ENCODE measurements at regions not wholly inside any gene's neighbourhood (a gene's known extent, or its start where the extent isn't known, plus 50 kb on each side); places are given as distances from the start of the nearest gene placed in this dataset.

- Histone ChIP-seq H3K36me3 (no peaks in the 10 kb centered on the region), H3K27ac (no peak overlapping the region), H3K27me3 (no peaks in the 10 kb centered on the region), H3K4me1 (no peaks in the 10 kb centered on the region), H3K9me3 (no peaks in the 10 kb centered on the region), H3K4me3 (no peak overlapping the region)
- no peak for DNase-seq (ENCODE audit: extremely low spot score in 2 of 2)
- intact Hi-C loops (cut with DNase I): no loop called here
- TF ChIP-seq POLR2A (IDR thresholded peaks at IDR 0.05): no peak
- TF ChIP-seq POLR2AphosphoS5 (IDR thresholded peaks at IDR 0.05; ENCODE audit: insufficient read depth in 1 of 2, low read depth in 1 of 2): no peak
- no peak for TF ChIP-seq CTCF (IDR thresholded peaks at IDR 0.05)
Measured at GRCh38 chr11:26093206-26093605, 238.7 kb upstream of the ANO3 start.

GRCh38 chr11:26095340-26095739 lies 236.6 kb upstream of the ANO3 start:
- intact Hi-C loops (cut with DNase I): no loop called here
- Histone ChIP-seq H3K36me3 (no peaks in the 10 kb centered on the region), H3K9me3 (no peaks in the 10 kb centered on the region), H3K27ac (no peak overlapping the region), H3K27me3 (no peaks in the 10 kb centered on the region), H3K4me3 (no peak overlapping the region), H3K4me1 (no peaks in the 10 kb centered on the region)
- TF ChIP-seq POLR2A (IDR thresholded peaks at IDR 0.05) (no peak), POLR2AphosphoS5 (IDR thresholded peaks at IDR 0.05; ENCODE audit: insufficient read depth in 1 of 2, low read depth in 1 of 2) (no peak), CTCF (IDR thresholded peaks at IDR 0.05) (no peak)
- no peak for DNase-seq (ENCODE audit: extremely low spot score in 2 of 2)

GRCh38 chr11:26096451-26096850 lies 235.5 kb upstream of the ANO3 start:
- H3K4me1 ChIP-seq: no peaks in the 10 kb centered on the region
- H3K27ac ChIP-seq: no peak overlapping the region
- H3K27me3 ChIP-seq: no peaks in the 10 kb centered on the region
- TF ChIP-seq POLR2A (IDR thresholded peaks at IDR 0.05) (no peak), POLR2AphosphoS5 (IDR thresholded peaks at IDR 0.05; ENCODE audit: insufficient read depth in 1 of 2, low read depth in 1 of 2) (no peak), CTCF (IDR thresholded peaks at IDR 0.05) (no peak)
- H3K36me3 ChIP-seq: no peaks in the 10 kb centered on the region
- no peaks in the 10 kb centered on the region for H3K9me3 ChIP-seq
- no peak for DNase-seq (ENCODE audit: extremely low spot score in 2 of 2)
- H3K4me3 ChIP-seq: no peak overlapping the region
- intact Hi-C loops (cut with DNase I): no loop called here

- Histone ChIP-seq H3K36me3 (no peaks in the 10 kb centered on the region), H3K27me3 (no peaks in the 10 kb centered on the region), H3K27ac (no peak overlapping the region), H3K4me3 (no peak overlapping the region), H3K4me1 (no peaks in the 10 kb centered on the region), H3K9me3 (no peaks in the 10 kb centered on the region)
- TF ChIP-seq CTCF (IDR thresholded peaks at IDR 0.05) (no peak), POLR2A (IDR thresholded peaks at IDR 0.05) (no peak), POLR2AphosphoS5 (IDR thresholded peaks at IDR 0.05; ENCODE audit: insufficient read depth in 1 of 2, low read depth in 1 of 2) (no peak)
- DNase-seq (ENCODE audit: extremely low spot score in 2 of 2): no peak
- intact Hi-C loops (cut with DNase I): no loop called here
Measured at GRCh38 chr11:26102325-26102724, 229.6 kb upstream of the ANO3 start.

GRCh38 chr11:26105762-26106423 lies 226.0 kb upstream of the ANO3 start:
- Histone ChIP-seq H3K4me3 (no peak overlapping the region), H3K27ac (no peak overlapping the region), H3K9me3 (no peaks in the 10 kb centered on the region), H3K27me3 (no peaks in the 10 kb centered on the region), H3K4me1 (no peaks in the 10 kb centered on the region), H3K36me3 (no peaks in the 10 kb centered on the region)
- no peak for DNase-seq (ENCODE audit: extremely low spot score in 2 of 2)
- TF ChIP-seq POLR2AphosphoS5 (IDR thresholded peaks at IDR 0.05; ENCODE audit: insufficient read depth in 1 of 2, low read depth in 1 of 2) (no peak), CTCF (IDR thresholded peaks at IDR 0.05) (no peak), POLR2A (IDR thresholded peaks at IDR 0.05) (no peak)
- intact Hi-C loops (cut with DNase I): no loop called here

All from vagina (tissue), 2 donors.